GM21515 (cell line): ENCODE measurements at regions not wholly inside any gene's neighbourhood (a gene's known extent, or its start where the extent isn't known, plus 50 kb on each side); places are given as distances from the start of the nearest gene placed in this dataset.

ENCODE experiments used
- ATAC-seq: cut with Tn5 transposase; IDR thresholded peaks from one replicate; pipeline ENCODE4 v1.9.1; 2021; ENCODE audit not compliant: unreplicated experiment

GRCh38 chr13:99122171-99122570, 78.5 kb upstream of the UBAC2 start:
- ATAC-seq = no peak

- no peak for ATAC-seq
These were observed 77.3 kb upstream of the UBAC2 start for GRCh38 chr13:99123101-99124045.

- ATAC-seq = no peak
These were observed 76.6 kb upstream of the UBAC2 start for GRCh38 chr13:99124046-99124400.

GRCh38 chr13:99124794-99125316, 75.8 kb upstream of the UBAC2 start:
- peak; percentile 64 for ATAC-seq

- ATAC-seq = no peak
These were observed 75.2 kb upstream of the UBAC2 start for GRCh38 chr13:99125326-99125915.

GRCh38 chr13:99126821-99127220, 73.8 kb upstream of the UBAC2 start:
- ATAC-seq = no peak

- ATAC-seq = no peak
These were observed 71.6 kb upstream of the UBAC2 start for GRCh38 chr13:99129050-99129449.

GRCh38 chr13:99129951-99130350, 70.7 kb upstream of the UBAC2 start:
- no peak for ATAC-seq

GRCh38 chr13:99131410-99131809, 69.2 kb upstream of the UBAC2 start:
- ATAC-seq = no peak

GRCh38 chr13:99132295-99132835, 68.3 kb upstream of the UBAC2 start:
- ATAC-seq = no peak

GRCh38 chr13:99133230-99133629, 67.4 kb upstream of the UBAC2 start:
- ATAC-seq = no peak

GRCh38 chr13:99133848-99134247, 66.8 kb upstream of the UBAC2 start:
- no peak for ATAC-seq

GRCh38 chr13:99135591-99135990, 65.1 kb upstream of the UBAC2 start:
- ATAC-seq = no peak

- ATAC-seq = no peak
These were observed 64.2 kb upstream of the UBAC2 start for GRCh38 chr13:99136427-99136954.

GRCh38 chr13:99140831-99141230, 59.8 kb upstream of the UBAC2 start:
- no peak for ATAC-seq

- no peak for ATAC-seq
These were observed 56.8 kb upstream of the UBAC2 start for GRCh38 chr13:99143904-99144303.

GRCh38 chr13:99144306-99144705, 56.3 kb upstream of the UBAC2 start:
- ATAC-seq = no peak

- no peak for ATAC-seq
These were observed 55.2 kb upstream of the UBAC2 start for GRCh38 chr13:99145461-99145860.

- ATAC-seq = no peak
These were observed 49.9 kb upstream of the UBAC2 start for GRCh38 chr13:99150575-99151361.
